IPS-NIHi7 (cell line): ENCODE measurements at regions not wholly inside any gene's neighbourhood (a gene's known extent, or its start where the extent isn't known, plus 50 kb on each side); places are given as distances from the start of the nearest gene placed in this dataset.
"Not testable (repeated sequence)": the region's sequence is repeated elsewhere in the genome, so short reads cannot be mapped to it uniquely, and the experiment has no call there.

Experiments used
- DNase-seq: peaks from one replicate; pipeline ENCODE4 v3.0.0; 2012; ENCODE audit warnings: mixed read lengths; ENCODE audit errors: extremely low spot score

DNA sequence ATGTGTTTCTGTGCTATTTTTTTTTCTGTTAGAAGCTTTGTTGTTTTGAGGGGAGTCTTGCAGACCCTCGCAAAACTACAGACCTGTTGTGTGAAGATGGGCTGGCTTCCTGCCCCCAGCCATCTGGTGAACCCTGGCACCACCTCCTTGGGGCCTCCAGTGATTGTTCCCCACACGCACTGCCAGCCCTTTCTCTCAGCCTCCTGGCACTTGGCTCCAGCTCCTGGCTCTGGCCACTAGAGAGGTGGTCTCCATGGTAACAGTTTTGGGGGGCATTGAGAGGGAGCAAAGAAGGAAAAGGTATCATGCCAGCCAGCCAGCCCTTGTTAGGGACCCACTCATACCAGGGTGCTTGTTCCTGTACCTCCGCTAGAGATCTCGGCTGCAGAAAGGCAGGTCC, 176.4 kb upstream of the RPH3A start:
- no peak for DNase-seq

GRCh38 chr12:112616469-112617152, 174.9 kb upstream of the RPH3A start:
- peak; percentile 74 for DNase-seq

DNA sequence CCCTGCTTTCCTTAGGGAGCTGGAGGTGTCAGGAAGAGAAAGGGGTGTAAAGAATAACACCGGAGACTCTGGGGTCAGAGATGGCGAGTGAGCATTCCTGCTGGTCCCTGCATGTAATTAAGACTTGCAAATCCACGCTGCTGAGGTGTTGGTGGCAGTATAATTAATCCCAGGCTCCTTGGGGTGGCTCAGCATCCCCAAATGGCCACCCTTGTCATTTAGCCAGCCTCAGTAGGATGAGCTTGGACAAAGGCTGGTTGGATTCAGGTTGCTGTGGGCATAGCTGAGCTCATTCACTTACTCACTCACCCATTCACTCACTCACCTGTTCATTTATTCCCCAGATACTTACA, 174.4 kb upstream of the RPH3A start:
- DNase-seq: no peak

DNA sequence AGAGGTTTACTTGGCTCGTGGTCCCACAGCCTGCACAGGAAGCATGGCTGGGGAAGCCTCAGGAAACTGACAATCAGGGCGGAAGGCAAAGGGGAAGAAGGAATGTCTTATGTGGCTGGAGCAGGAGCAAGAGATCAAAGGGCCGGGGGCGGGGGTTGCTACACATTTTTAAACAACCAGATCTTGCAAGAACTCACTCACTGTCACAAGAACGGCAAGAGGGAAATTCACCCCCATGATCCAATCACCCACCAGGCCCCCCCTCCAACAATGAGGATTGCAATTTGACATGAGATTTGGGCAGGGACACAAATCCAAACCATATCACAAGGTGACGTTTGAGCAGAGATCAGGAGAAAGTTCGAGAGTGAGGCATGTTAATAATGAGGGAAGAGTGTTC, 163.7 kb upstream of the RPH3A start:
- DNase-seq: no peak

GRCh38 chr12:112631974-112632373, 159.6 kb upstream of the RPH3A start:
- not testable (repeated sequence) for DNase-seq

- DNase-seq: no peak
Measured at GRCh38 chr12:112635036-112635435, 156.5 kb upstream of the RPH3A start.

GRCh38 chr12:112638420-112638819, 153.1 kb upstream of the RPH3A start:
- no peak for DNase-seq

DNA sequence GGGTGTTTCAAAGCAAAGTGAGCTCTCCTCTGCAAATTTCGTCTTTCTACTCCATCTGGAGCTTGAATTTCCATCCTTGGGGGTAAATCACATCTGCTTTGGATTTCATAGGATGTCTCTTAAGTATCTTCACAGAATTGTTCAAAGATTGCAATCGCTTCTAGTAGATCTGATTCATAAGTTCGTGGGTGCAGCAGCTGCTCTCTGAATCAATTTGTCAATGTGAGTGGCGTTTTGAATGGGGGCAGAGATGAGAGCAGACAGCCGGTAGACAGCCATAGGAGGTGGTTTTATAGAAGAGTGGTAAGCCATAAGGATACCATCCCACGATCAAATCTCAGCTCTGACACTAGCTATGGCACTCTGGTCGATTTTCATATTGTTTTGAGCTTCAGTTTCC, 146.0 kb upstream of the RPH3A start:
- no peak for DNase-seq

DNA sequence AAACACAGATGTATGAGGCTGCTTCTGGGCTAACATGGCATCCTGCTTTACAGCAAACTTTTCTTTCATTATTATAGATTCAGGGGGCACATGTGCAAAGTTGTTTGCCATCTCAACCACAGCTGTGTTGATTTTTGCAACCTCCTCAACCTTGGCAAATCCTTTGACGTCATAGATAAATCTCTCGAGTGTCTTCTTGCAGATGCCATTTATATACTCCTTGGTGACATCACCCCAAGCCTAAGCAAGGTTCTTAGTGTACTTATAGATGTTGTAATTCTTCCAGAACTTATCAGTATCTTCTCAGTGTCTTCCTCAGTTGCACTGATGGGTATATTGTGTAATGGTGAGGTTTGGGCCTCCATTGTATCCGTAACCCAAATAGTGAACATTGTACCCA, 135.4 kb upstream of the RPH3A start:
- no peak for DNase-seq

- DNase-seq: peak; percentile 86
Measured at GRCh38 chr12:112664569-112664968, 127.0 kb upstream of the RPH3A start.

DNA sequence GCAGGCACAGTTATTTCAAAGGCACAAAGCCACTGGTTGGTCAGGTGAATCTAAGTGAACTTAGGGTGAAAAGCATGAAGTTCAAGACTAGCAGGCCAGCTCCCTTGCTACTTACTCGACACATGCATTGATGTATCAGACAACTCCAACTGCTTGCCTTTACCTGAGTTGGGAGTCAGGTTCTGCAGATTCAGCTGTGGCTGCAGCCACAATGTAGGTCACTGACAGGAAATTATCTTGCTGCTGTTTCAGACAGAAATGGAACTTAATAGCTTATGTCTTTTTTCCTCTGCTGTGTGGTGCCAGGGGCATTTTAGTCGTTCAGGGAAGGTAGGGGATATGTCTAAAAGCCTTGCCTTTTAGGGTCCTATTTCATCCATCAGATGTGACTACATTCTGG, 125.6 kb upstream of the RPH3A start:
- DNase-seq: no peak

DNA sequence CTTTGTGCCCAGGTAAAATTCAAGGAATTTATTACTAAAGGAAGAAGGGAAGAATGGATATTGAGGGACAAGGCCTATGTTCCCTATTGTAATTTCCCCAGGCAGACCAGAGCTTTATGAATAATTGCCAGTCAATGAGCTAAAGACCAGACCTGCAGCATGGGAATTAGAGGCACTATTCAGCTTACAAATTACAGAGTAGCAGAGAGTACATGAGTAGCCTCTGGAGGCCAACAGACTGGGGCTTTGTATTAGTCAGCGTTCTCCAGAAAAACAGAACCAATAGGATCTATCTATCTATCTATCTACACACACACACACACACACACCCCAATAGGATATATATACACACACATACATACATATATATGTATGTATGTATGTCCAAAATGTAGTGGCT, 120.0 kb upstream of the RPH3A start:
- DNase-seq: no peak

DNA sequence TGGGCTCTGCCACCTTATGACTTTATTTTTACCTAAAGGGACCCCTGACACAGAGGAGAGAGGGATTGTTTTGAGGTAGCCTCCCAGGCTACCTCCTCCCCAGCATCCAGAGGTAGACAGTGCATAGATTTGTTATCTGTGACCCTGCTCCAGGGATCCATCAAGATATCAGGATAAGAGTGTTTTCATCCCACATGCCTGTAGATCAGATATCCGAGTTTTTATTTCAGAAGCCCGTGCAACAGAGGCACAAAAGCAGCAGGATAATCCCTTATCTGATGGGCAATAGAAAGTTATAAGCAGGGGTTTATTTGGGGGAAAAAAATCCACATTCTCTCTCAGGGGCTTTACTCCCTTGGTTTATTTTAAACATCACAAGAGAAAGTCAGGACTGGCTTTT, 117.0 kb upstream of the RPH3A start:
- DNase-seq: no peak

DNA sequence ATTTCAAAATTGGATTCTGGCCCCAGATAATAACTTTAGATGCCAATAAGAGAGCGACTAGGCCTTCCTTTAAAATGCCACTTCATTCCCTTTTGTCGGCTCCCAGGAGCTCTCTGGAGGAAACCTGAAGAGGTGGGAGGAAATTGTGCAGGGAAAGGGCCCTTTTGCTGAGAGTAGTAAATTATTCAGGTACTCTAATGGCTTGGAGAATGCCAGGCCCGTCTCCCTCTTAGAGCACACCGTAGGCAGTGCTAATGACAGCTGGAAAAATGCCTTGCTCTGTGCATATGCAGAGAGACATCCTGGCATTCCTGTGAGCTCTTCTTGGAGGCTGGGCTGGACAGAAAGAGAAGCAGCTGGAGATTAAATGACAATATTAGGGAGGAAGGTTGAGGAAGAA, 115.0 kb upstream of the RPH3A start:
- no peak for DNase-seq

DNA sequence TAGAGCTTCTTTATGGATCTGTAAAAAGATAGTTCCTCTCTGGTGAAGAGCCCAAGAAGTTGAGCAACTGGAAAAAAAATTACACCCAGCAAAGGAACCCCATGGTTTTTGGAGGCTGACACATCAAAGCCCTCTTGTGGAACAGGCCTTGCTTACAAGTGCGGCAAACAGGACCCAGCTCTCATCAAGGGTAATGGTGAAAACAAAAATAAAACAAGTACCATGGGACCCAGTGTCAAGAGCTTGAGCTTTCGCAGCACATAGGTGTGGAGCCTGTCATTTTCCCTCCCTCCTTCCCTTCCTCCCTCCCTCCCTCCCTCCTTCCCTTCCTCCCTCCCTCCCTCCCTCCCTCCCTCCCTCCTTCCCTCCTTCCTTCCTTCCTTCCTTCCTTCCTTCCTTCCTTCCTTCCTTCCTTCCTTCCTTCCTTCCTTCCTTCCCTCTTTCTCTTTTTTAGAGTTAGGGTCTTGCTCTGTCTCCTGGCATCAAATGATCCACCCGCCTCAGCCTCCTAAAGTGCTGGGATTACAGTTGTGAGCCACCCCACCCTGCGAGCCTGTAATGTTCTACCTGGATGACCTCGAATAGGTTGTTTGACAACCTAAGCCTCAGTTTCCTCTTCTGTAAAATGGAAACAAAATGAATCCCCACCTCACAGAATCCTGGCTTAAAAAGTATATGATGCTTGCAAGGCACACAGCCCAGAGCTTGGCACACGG, 114.3 kb upstream of the RPH3A start:
- no peak for DNase-seq

DNA sequence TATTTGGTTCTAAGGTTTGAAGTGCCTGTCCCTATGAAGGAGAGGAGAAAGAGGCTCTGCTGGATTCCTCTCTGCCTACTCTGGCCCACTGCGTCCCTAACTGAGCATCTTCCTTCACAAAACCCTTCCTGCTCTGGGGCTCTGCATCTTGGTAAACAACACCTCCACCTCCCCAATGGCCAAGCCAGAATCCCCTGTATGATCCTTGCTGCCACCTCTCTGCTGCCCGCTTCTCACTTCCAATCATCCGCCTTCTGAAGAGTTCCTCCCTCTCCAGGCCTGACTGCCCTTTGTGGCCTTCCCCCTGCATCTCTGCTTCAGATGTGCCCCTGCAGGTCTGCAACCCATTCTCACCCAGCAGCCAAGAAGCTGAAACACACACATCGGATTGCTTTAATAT, 110.6 kb upstream of the RPH3A start:
- DNase-seq: no peak

DNA sequence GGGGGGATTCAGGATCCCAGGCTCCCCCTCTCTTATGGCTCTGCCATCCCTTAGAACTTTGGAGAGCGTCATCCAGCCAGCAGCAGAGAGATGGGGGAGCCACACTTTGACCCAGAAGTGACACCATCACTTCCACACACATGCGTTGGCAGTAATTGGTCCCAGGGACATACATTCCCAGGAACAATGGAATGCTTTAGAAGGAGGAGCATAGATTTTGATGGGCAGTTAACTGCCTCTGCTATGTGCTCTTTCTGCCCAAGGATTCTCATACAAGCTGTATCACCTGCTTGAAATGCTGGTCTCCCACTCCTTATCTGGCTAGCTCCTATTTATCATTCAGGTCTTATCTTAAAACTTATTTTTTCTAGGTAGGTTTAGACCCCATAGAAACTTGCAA, 109.0 kb upstream of the RPH3A start:
- DNase-seq: no peak

- no peak for DNase-seq
Measured at GRCh38 chr12:112684742-112685141, 106.8 kb upstream of the RPH3A start.

GRCh38 chr12:112685321-112685720, 106.2 kb upstream of the RPH3A start:
- no peak for DNase-seq

DNA sequence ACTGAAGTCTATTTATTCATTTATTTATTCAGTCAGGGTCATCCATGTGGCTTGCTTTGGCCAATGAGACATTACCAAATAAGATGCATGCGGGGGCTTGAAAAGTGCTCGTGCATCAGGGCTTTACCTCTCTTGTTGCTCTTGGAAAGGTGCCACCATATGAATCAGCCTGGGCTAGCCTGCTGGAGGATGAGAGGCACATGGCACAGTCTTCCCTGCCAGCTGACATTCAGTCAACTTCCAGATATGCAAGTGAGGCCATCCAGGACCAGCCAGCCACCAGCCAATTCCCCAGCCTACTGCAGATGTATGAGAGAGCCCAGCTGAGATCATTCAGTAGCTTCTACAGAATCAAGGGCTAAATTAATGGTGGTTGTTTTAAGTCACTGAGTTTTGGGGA, 105.2 kb upstream of the RPH3A start:
- DNase-seq: no peak

DNA sequence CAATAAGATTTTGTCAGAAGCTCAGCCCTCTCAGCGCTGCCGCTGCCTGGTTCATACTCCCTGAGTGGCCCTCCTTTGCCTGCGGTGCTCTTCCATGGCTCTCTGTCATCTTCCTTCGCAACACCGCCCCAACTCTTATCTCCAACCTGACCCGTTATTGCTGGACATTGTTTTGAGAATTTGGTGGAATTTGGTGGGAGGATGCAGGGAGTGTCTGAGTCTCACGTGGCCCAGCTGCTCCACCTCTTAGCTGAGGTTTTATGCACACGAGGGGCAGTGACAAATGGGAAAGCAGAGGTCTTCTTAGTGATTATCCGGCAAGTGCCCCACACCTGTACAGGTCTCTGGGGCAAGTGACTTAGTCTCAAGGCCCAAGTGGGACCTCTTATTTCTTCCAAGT, 97.5 kb upstream of the RPH3A start:
- DNase-seq: no peak

- DNase-seq: not testable (repeated sequence)
Measured at GRCh38 chr12:112697441-112697840, 94.1 kb upstream of the RPH3A start.

DNA sequence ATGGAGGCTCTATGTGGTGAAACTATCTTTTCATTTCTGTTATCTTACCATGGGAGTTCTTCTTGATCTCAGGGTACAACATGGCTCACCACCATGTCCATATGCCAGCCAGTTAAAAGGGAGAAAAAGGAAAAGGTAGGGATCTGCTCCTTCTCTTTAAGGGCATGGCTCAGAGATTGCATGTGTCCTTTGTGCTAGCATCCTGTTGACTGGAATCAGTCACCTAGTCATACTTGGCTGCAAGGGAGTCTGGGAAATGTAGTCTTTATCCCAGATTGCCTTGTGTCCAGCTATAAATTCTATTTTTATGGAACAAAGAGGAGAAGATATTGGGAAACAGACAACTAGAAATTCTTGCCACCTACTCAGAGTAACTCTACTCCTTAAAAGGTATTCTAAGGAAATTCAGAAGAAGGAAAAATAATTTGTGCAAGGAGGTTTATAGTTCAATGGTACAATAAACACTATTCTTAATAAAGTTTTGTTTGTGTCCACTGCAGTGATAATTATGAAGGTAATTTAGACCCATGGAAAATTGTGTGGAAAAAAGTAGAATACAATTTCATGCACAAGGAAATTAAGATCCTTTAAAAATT, 86.4 kb upstream of the RPH3A start:
- DNase-seq: peak; percentile 59
